COLO668 (cell line): ENCODE measurements at regions not wholly inside any gene's neighbourhood (a gene's known extent, or its start where the extent isn't known, plus 50 kb on each side); places are given as distances from the start of the nearest gene placed in this dataset.
"Not testable (repeated sequence)": the region's sequence is repeated elsewhere in the genome, so short reads cannot be mapped to it uniquely, and the experiment has no call there.

Source experiments
- DNase-seq: peaks from one replicate; lab custom pipeline; 2025; ENCODE audit not compliant: unreplicated experiment; lab: John Stamatoyannopoulos, UW

- no peak for DNase-seq
Measured at GRCh38 chr3:23113455-23114171, 89.5 kb upstream of the UBE2E2 start.

- no peak for DNase-seq
Measured at GRCh38 chr3:23114432-23114831, 88.7 kb upstream of the UBE2E2 start.

- no peak for DNase-seq
Measured at GRCh38 chr3:23115171-23115877, 87.8 kb upstream of the UBE2E2 start.

GRCh38 chr3:23116081-23116837 lies 86.9 kb upstream of the UBE2E2 start:
- DNase-seq = no peak

GRCh38 chr3:23117856-23118255 lies 85.3 kb upstream of the UBE2E2 start:
- no peak for DNase-seq

GRCh38 chr3:23127196-23127595 lies 75.9 kb upstream of the UBE2E2 start:
- DNase-seq = no peak

GRCh38 chr3:23128655-23129054 lies 74.5 kb upstream of the UBE2E2 start:
- DNase-seq = no peak

GRCh38 chr3:23129117-23129516 lies 74.0 kb upstream of the UBE2E2 start:
- no peak for DNase-seq

- DNase-seq = peak; percentile 24
Measured at GRCh38 chr3:23129817-23130216, 73.3 kb upstream of the UBE2E2 start.

- DNase-seq = no peak
Measured at GRCh38 chr3:23130406-23130805, 72.7 kb upstream of the UBE2E2 start.

- no peak for DNase-seq
Measured at GRCh38 chr3:23135026-23135785, 67.9 kb upstream of the UBE2E2 start.

GRCh38 chr3:23136054-23136453 lies 67.1 kb upstream of the UBE2E2 start:
- DNase-seq = no peak

GRCh38 chr3:23144051-23144450 lies 59.1 kb upstream of the UBE2E2 start:
- DNase-seq = not testable (repeated sequence)

GRCh38 chr3:23146163-23146562 lies 57.0 kb upstream of the UBE2E2 start:
- DNase-seq = no peak

- DNase-seq = no peak
Measured at GRCh38 chr3:23152989-23153388, 50.1 kb upstream of the UBE2E2 start.
